ENCODE measurements at regions not wholly inside any gene's neighbourhood (a gene's known extent, or its start where the extent isn't known, plus 50 kb on each side); places are given as distances from the start of the nearest gene placed in this dataset.

- DNase-seq (ENCODE audit: low spot score): no peak
- FAIRE-seq: no peak
These were observed 57.4 kb upstream of the BMAL1 start for GRCh38 chr11:13220148-13220547.

GRCh38 chr11:13221722-13222121 is 55.9 kb upstream of the BMAL1 start:
- no peak for DNase-seq (ENCODE audit: low spot score)
- FAIRE-seq: no peak

- DNase-seq (ENCODE audit: low spot score) (peak; percentile 21), FAIRE-seq (no peak)
These were observed 55.3 kb upstream of the BMAL1 start for GRCh38 chr11:13222285-13222684.

- FAIRE-seq (no peak), DNase-seq (ENCODE audit: low spot score) (no peak)
These were observed 54.5 kb upstream of the BMAL1 start for GRCh38 chr11:13223112-13223511.

- DNase-seq (ENCODE audit: low spot score): no peak
- FAIRE-seq: no peak
These were observed 53.3 kb upstream of the BMAL1 start for GRCh38 chr11:13224324-13224723.

- FAIRE-seq (no peak), DNase-seq (ENCODE audit: low spot score) (no peak)
These were observed 52.3 kb upstream of the BMAL1 start for GRCh38 chr11:13225038-13226001.

GRCh38 chr11:13227676-13228255 is 49.8 kb upstream of the BMAL1 start:
- no peak for FAIRE-seq
- no peak for DNase-seq (ENCODE audit: low spot score)

Measured in urothelium cell line (cell line).